ENCODE measurements at regions not wholly inside any gene's neighbourhood (a gene's known extent, or its start where the extent isn't known, plus 50 kb on each side); places are given as distances from the start of the nearest gene placed in this dataset.

DNA sequence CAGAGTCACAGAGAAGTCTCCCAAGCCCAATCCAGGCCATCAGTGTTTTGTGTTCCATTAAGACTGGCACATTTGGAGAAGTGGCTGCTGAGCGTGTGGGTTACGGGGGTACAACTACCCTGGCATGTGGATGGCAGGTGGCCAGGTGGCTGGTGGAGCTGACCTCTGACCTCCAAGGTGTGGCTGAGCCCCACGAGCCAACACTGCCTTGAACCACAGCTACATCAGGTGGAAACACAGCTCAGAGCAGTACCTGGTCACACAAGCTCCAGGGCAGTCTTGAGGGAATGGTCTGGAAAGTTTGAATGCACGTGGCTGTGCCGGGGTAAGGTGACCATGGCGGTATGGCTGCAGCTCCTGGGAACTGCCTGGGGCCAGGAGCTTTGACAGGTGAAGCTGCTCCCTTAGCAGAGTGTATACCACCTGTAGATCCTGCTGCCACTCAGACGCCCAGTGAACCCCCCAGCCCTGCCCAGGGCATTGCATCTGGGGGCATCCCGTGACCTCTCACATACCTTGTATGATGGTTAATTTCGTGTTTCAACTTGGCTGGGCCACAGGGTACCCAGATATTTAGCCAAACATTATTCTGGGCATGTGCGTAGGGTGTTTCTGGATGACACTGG lies 207.9 kb downstream of the GADD45G start:
- DNase-seq: no peak

DNA sequence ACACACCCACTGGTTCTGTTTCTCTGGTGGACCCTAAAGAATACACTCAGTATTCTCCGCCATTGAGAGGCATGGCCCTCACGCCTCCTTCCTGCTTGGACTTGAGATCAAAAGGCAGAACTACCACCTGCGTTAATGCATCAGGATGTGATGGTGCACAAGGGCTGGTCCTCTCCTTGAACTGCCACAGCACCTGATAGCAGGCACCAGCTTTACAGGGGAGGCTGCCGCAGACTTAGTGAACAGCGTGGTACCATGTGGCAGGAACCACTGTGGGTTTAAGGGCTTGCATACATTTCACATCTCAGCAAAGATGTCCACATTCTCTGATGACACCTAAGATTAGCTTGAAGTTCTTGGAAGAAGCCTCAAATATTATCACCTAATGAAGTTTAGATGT lies 208.7 kb downstream of the GADD45G start:
- no peak for DNase-seq

DNA sequence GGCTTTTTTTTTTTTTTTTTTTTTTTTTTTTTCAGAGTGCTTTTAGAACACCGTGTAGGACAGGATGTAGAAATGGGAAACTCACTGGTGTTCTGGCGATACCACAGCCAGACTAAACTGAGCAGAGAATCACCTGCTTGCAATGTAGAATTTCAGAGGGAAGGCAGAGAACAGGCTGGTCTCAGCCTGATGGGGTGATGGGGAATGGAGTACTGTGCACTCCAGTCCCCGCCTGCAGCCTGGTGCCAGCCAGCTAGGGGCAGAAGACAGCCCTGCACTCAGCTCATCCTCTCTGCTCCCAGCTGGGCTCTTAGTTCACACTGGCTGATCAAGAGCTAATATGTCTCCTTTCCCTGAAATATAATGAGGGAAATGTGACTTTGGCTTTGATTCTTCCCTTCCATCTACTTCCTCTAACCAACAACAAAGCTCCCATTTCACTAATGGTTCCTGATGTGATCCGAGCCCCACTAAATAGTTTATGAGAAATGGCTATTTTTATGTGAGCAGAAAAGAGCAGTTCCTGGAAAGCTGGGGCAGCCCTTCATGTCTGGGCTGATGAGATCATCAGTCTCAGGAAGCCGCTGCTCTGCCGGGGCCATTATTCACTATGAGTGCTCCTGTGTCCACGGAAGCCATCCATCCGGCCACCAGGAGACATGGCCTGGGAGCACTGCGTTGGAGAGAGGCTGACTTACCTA lies 209.7 kb downstream of the GADD45G start:
- DNase-seq: no peak

DNA sequence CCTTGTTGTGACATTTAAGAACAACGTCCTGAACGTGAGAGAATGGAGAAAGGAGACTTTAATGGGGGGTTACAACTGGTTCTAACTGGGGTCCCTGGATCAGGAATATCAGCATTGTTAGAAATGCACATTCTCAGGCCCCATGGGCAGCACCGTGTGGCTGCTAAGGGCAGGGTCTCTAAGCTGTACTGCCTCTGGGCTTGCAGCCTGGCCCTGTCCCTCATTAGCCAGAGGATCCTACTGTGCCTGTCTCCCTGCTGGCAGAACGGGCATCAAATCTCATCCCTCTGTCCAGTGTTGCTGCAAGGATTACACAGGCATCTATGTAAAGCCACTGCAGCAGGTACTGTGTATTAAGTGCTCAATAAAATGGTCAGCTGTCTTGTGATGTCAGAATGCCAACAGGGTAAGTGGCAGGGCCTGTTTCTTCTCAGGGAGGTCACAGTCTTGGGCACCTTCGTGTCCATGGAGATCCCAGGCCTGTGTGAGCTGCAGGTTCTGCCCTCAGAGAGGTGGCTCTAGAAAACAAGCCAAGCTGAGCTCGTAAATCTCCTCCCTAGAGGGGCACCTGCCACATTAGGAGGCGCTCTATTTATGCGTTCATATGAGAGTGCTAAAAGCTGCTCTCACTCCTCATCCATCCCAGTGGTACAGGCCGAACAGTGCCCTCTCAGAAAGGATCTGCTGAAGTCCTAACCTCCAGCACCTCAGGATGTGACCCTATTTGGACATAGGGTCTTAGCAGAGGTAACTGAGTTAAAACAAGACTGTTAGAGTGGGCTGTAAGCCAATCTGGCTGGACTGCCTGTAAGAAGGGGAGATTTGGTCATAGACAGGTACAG lies 210.5 kb downstream of the GADD45G start:
- DNase-seq: no peak

DNA sequence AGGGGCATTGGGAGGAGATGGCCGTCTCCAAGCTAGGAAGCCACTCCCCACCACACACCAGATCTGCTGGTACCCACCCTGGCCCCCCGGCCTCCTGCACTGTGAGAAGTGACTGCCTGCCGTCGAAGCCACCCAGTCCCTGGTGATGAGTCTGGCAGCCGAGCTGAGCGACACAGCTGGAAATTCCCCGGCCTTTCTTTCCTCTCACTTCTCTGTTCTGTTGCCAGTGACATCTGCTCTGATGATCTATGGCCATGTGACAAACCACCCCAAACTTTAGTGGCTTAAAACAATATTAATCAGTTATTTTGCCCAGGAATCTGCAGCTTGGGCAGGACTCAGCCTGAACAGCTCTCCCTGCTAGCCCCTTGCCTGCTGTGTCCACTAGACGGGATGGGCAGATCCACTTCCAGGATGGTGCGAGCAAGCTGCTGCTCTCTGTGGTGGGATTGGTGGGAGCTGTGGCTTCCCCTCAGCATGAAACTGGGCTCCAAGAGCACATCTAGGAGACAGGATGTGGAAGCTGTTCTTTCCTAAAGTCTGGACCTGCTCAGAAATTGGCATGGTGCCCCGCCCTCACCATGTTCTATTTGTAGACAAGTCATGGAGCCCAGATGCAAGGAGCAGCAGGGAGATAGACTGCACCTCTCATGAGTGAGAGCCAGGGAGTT lies 211.2 kb downstream of the GADD45G start:
- DNase-seq: no peak

DNA sequence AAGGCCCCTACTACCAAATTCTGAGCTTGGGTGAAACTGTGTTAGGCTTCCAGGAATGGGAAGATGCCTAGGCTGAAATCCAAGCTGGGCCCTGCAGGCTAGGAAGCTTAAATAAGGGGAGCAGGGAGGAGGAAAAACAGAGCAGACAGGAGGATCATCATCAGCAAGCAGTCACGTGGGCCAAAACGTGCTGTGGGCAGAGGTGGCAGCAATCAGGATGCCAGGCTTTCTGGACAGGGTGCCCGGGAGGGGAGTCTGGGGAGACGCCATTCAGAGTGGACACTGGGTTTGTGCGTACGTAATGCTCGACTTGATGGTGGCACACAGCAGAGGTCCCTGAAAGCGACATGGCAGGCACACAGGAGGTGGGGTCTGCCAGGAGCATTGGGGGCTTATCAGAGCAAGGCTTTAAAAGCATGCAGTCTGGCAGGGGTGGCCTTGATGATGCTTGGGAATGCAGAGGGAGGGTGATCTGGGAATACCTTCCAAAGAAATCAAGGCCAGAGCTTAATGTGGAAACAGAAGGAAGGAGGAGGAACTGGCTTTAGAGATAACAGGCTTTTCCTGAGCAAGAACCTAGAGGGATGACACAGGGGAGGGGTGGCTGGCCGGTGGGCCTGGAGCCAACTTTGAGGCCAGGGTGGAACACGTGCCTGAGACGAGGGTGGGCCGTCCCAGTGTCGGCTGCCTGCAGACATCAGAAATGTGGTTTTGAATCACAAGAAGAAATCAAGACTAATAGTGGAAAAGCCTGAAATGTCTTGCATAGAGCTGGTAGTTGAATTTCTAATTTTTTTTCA lies 212.5 kb downstream of the GADD45G start:
- DNase-seq: no peak

DNA sequence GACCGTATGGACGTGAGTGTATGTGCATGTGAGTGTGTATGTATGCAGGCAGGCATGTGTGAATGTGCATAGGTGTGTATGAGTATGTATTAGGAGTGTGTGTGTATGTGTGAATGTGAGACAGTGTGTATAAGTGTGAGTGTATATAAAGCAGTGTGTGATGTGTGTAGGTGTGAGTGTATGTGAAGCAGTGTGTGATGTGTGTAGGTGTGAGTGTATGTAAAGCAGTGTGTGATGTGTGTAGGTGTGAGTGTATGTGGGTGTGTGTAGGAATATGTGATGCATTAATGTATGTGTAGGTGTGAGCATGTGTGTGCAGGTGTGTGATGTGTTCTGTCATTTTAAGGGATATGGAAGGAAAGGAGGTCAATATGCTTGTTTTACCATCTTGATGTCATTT lies 215.5 kb downstream of the GADD45G start:
- no peak for DNase-seq

DNA sequence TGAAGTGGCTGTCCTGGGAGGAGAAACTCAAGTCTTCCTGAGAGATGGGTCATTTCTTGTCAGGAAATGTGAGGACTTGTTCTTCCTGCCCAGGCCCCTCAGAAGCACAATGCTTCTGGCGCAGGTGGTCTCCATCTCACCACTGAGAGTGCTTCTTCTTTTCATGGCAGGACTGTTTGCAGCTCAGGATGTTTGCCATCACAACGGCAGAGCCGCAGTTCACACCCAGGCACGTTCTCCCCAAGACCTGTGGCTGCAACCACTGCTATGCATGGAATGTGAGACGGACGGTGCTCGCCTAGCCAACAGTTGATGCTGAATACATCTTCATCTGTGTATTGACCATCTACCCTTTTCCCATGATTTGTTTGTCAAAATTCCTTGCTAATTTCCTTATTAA lies 216.3 kb downstream of the GADD45G start:
- DNase-seq: no peak

DNA sequence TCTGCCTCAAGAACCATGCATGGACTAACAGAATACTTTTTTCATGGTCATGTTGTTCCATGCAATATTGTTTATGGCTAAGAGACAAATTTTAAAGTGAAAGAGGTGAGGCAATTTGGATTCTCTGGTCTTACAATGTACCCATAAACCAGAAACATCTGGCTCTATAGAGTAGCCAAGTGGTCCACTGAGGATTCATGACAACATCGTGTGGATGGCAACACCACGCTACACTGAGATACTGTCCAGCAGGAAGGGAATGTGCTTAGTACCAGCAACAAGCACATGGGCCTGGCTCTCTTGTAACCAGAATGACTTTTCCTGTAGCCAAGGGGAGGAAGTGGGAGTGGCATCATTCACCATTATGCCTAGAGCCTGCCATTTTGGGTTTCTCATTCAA lies 218.2 kb downstream of the GADD45G start:
- DNase-seq: no peak

DNA sequence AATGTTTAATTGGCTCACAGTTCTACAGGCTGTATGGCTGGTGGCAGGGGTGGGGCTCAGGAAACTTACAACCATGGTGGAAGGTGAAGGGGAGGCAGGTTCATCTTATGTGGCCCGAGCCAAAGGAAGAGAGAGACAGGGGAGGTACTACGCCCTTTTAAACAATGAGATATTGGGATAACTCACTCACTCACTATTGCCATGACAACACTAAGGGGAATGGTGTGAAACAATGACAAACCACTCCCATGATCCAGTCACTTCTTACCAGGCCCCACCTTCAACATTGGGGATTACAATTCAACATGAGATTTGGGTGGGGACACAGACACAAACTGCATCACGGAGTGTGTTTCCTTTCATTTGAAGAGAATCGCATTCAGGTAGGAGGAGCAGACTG lies 220.9 kb downstream of the GADD45G start:
- DNase-seq: no peak

DNA sequence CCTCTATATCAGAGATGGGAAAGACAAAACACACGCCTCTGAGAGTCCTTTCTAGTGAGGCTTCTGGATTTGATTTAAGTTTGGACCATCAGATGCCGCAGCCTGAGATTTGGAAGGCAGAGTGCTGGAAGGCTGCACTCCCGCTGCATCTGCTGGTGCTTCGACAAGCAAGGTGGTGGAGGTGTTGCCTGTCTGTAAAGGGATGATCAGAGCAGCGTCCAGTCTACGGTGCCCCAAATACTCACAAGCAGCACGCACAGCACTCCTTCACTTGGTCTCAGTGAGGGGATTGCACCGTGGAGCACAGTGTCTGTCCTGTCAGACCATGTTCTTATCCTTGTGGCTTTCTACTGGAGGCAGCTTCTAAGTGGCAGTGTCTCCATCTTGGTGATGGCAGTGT lies 221.4 kb downstream of the GADD45G start:
- no peak for DNase-seq

DNA sequence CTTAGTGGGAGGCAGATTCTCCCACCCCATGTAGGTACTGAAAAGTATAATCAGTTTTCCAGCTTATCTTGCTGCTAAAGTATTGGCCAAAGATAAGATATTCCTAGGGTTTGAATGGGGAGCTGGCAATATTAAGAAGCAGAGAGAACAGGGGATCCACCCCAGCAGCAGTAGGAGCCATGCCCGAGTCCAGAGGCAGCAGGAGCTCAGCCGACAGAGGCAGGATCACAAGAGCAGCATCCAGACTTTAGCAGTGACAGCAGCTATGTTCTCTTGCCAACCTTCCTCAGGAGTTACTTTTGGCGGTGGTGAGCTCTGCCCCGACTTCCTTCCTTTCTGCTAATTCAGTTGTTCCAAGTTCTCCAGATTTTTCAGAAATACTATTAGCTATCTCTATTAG lies 224.5 kb downstream of the GADD45G start:
- no peak for DNase-seq

DNA sequence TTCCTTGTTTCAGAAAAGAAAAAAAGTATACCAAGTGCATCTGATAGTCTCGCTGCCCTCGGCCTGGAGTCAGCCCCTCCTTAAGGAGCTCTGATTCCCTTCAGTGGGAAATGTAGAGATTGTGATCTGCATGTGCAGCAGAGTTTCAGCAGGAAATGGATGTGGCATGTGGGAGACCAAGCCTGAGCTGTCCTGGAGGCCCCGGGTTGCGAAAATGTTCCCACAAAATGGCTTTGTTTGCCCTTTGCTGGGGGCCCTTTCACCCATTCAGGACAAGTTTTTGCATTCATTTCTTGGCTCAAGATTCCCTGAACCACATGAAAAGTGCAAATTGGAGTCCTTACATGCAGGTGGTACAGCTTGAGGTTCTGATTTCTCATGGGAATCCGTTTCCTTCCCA lies 230.9 kb downstream of the GADD45G start:
- DNase-seq: no peak

DNA sequence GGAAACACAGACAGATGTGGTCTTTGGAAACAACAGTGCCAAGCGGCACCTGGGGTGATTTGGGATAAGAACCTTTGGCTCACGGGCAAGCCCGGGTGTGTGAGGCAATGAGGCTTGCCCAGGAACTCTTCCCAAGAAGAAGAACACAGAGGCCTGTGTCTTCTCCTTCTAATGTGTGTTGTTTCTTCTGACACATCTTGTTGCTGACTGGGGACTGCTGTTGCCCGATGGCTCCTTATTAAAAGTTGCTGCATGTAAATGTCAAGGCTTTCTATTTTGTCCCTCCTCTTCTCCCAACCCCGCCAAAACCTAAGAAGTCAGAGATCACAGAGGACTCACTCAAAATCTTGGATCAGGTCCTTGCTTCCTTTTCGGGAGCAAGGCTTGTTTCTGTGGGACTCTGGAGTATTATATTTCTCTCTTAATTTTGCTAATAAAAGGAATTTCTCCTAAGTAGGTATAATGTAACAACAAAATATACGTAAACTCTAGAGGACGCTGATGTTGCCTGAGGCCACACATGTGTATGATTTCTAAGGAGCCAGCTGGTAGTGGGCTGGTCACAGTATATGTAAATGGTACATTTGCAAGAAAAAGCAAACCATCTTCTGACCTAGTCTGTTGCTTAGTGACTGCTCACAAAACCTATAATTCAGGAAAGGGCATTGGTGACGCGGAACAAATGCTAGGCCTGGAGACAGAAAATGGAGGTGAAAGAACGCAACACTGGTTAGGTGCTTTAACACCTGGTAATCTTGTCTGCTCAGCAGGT lies 232.5 kb downstream of the GADD45G start:
- no peak for DNase-seq

DNA sequence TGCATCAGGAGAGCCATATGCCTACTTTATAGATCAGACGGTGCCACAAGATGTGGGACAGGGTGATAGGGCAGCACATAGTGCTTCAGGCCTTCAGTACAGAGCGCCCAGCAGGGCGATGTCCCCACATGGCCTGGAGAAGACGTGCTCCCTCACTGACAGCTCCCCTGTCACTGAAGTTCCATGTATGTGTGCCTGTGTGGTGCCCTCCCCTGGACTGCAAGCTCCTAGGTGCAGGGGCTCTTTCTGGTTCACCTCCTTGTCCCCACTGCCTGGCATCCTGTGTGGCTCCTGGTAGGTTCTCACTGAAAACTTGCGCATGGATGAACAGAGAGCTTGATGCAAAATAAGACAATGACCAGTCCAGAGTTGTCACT lies 233.1 kb downstream of the GADD45G start:
- no peak for DNase-seq

DNA sequence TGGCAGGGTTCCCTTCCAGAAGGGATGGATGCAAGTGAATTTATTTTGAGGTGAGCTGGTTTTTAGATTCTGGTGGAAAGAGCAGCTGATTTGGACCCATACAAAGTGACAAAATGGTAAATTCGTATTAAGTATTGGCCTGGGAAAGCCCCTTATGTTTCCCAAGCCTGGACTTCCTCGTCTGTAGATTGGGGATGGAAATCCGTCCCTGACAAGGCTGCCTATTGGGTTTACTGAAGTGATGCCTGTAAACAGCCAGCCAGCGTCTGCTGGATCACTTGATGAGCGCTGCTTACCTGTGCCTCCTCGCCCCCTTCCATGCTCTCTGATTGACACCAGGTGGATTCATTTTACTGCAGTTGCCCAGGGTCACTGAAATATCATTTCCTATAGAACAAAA lies 233.8 kb downstream of the GADD45G start:
- DNase-seq: no peak

DNA sequence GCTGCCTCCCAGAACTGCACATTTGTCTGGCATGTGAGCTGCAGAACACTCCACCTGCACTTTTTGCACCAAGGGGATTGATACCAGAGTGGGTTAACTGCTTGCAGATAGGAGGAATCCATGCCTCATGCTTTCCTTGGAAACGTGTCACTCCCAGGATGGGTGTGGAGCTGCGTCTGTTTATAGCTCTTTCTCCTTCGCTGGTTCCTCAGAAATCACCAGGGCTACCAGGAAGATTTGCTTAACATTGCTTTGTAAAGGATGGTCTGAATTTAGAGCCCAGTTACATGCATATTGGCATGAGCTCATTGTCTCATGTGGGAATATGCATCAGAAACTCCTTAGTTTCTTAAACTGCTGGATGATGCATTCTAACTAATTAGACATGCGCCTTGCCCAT lies 234.6 kb downstream of the GADD45G start:
- DNase-seq: peak; percentile 53

DNA sequence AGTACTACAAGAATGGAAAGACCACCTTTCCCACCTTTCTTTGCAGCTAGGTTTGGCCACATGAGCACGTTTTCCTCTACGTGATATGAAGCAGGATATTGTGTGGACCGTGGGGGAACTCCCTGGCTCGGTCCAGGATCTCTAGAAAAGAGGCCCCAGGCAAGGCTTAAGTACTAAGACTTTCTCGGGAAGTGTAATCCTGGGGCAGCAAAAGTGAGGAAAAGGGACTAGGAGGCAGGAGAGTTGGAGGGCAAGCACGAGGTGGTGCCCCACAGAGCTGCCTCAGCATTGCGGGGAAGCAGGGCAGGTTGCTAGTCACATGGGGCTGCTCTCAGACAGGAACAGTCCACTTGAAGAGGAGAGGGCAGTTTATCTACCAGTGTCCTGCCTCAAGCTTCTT lies 235.1 kb downstream of the GADD45G start:
- DNase-seq: no peak

DNA sequence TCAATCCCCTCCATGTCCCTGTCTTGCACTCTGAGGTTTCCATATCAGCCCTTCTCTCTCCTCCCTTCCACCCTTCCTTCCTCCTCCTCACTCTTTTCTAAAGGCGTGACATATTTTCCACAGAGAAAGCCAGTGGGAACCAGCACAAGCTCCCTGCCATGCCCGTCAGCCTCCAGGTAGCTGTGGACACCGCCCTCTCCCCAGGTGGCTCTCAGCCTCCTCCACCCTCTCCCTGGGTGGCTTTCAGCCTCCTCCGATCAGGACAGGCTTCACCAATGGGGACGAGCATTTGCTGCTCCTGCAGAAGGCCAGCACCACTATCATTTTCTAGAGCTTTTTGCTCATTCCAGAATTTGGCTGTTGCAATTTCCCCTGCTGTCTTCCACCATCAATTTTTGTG lies 236.6 kb downstream of the GADD45G start:
- no peak for DNase-seq

DNA sequence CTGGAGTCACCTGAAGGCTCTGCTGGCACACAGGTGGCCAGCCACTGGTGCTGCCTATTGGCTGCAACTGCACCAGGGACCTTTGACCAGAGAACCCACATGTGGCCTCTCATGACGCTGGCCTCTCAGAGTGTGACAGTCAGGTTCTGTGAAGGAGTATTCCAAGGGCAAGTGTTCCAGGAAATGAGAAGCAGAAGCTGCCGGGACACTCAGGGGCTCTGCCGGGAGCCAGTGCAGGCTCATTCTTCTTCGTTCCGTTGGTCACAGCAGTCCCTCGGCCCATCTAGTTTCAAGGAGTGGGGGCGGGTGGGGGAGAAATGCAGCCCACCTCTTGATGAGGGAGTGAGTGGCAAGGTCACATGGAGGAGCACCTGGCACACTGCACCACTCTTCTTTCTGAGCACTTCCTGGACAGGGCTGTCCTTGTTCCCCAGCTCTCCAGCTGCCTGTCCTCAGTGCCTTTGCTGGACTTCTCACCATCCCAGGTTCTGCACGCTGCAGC lies 237.5 kb downstream of the GADD45G start:
- no peak for DNase-seq

DNA sequence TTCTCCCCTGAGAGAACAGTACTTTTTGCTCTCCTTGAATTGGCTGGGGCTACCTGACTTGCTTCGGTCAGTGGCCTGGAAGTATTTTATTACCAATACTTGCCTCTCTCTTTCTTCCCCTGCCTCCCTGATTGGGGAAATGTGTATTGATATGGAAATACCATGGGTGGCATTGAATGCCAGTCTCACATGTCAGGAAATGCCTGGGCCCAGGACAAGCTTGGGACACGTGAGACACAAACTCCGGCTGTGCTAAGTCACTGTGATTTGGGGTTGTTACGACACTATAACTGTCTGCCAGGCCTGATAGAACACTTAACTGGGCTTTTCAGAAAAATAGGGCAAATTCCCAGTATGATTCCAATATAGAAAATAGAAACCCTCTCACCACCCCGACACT lies 238.3 kb downstream of the GADD45G start:
- DNase-seq: no peak
